Mesendoderm (in vitro differentiated cells): ENCODE measurements at regions not wholly inside any gene's neighbourhood (a gene's known extent, or its start where the extent isn't known, plus 50 kb on each side); places are given as distances from the start of the nearest gene placed in this dataset.

ENCODE experiments used
- DNase-seq: peaks from one replicate; pipeline ENCODE4 v3.0.0; 2013
- H2AK5ac ChIP-seq: 2 replicates; pipeline ENCODE4 v1.6.1; 2013; ENCODE audit warnings: low read length, inconsistent platforms
- H2BK120ac ChIP-seq: 2 replicates; pipeline ENCODE4 v1.6.1; 2013; ENCODE audit warnings: low read depth, mild to moderate bottlenecking, low read length, moderate library complexity, mixed read lengths
- H2BK15ac ChIP-seq: replicated peaks from 2 replicates; pipeline ENCODE4 v1.6.1; 2013; ENCODE audit warnings: low read depth, mild to moderate bottlenecking, moderate library complexity
- H2BK5ac ChIP-seq: 2 replicates; pipeline ENCODE4 v1.6.1; 2013; ENCODE audit warnings: low read length, inconsistent platforms
- H3K18ac ChIP-seq: 2 replicates; pipeline ENCODE4 v1.6.1; 2013; ENCODE audit warnings: mild to moderate bottlenecking, low read length, mixed read lengths
- H3K23ac ChIP-seq: one replicate; pipeline ENCODE4 v1.6.1; 2013; ENCODE audit warnings: low read length
- H3K27ac ChIP-seq: 2 replicates; pipeline ENCODE4 v1.5.1; 2013; ENCODE audit warnings: low read depth, mild to moderate bottlenecking, inconsistent platforms, low read length, moderate library complexity
- H3K27me3 ChIP-seq: 2 replicates; pipeline ENCODE4 v1.6.1; 2013; ENCODE audit warnings: low read length, control low read depth, mild to moderate bottlenecking, inconsistent platforms; ENCODE audit not compliant: insufficient read depth, poor library complexity
- H3K36me3 ChIP-seq: 2 replicates; pipeline ENCODE4 v1.6.1; 2013; ENCODE audit warnings: low read length, inconsistent platforms; ENCODE audit not compliant: control insufficient read depth, insufficient read depth
- H3K4ac ChIP-seq: one replicate; pipeline ENCODE4 v1.6.1; 2013; ENCODE audit warnings: low read depth, mild to moderate bottlenecking, low read length, moderate library complexity
- H3K4me1 ChIP-seq: 2 replicates; pipeline ENCODE4 v1.6.1; 2013; ENCODE audit warnings: low read depth, low read length, inconsistent platforms; ENCODE audit not compliant: control insufficient read depth
- H3K4me2 ChIP-seq: 2 replicates; pipeline ENCODE4 v1.6.1; 2013; ENCODE audit warnings: low read length
- H3K4me3 ChIP-seq: 2 replicates; pipeline ENCODE4 v1.5.1; 2013; ENCODE audit warnings: mild to moderate bottlenecking, low read length
- H3K56ac ChIP-seq: one replicate; pipeline ENCODE4 v1.6.1; 2013; ENCODE audit warnings: low read length
- H3K79me1 ChIP-seq: 2 replicates; pipeline ENCODE4 v1.6.1; 2013; ENCODE audit warnings: low read length, inconsistent platforms
- H3K79me2 ChIP-seq: 2 replicates; pipeline ENCODE4 v1.6.1; 2013; ENCODE audit warnings: mild to moderate bottlenecking, low read length; ENCODE audit not compliant: control insufficient read depth, insufficient read depth
- H3K9ac ChIP-seq: 2 replicates; pipeline ENCODE4 v1.6.1; 2013; ENCODE audit warnings: low read length, inconsistent platforms
- H4K5ac ChIP-seq: one replicate; pipeline ENCODE4 v1.6.1; 2013; ENCODE audit warnings: low read length
- H4K8ac ChIP-seq: one replicate; pipeline ENCODE4 v1.6.1; 2013; ENCODE audit warnings: low read depth, mild to moderate bottlenecking, control low read depth, low read length, moderate library complexity
- WGBS: extraction: QIAGEN DNeasy Blood & Tissue Kit; methylation state at CpG from one replicate; pipeline ENCODE4 v1.1.7; 2013; ENCODE audit warnings: low lambda C conversion rate, missing lambda C conversion rate; ENCODE audit not compliant: insufficient coverage; ENCODE audit errors: extremely low coverage; 5-methylcytosine and 5-hydroxymethylcytosine counted together

GRCh38 chr9:3032898-3033297, 189.0 kb upstream of the PUM3 start:
- no CpG with 5 or more reads among the region's 4 CpGs for WGBS
- H3K4me3 ChIP-seq, result no peak overlapping the region
- H3K27me3 ChIP-seq, result no peaks in the 10 kb centered on the region
- DNase-seq, result no peak
- no peaks in the 10 kb centered on the region for H3K36me3 ChIP-seq
- no peaks in the 10 kb centered on the region for H3K79me2 ChIP-seq
- H3K18ac ChIP-seq, result no peak overlapping the region
- no peaks in the 10 kb centered on the region for H3K79me1 ChIP-seq
- H3K27ac ChIP-seq, result no peak overlapping the region
- H2BK120ac ChIP-seq, result no peak overlapping the region
- no peak overlapping the region for H4K5ac ChIP-seq
- no peaks in the 10 kb centered on the region for H3K4me1 ChIP-seq
- H2AK5ac ChIP-seq, result no peak overlapping the region
- H2BK5ac ChIP-seq, result no peak overlapping the region
- no peak overlapping the region for H3K4ac ChIP-seq
- H4K8ac ChIP-seq, result no peak overlapping the region
- H3K9ac ChIP-seq, result no peak overlapping the region
- no peak overlapping the region for H3K56ac ChIP-seq
- no peak overlapping the region for H3K23ac ChIP-seq
- no peak overlapping the region for H3K4me2 ChIP-seq
- H2BK15ac ChIP-seq, result no peak overlapping the region

GRCh38 chr9:3028535-3028934, 184.6 kb upstream of the PUM3 start:
- Histone ChIP-seq H2BK15ac (no peak overlapping the region), H3K4me2 (no peak overlapping the region), H3K18ac (no peak overlapping the region), H2BK5ac (no peak overlapping the region), H3K4me1 (no peaks in the 10 kb centered on the region), H3K79me2 (no peaks in the 10 kb centered on the region), H4K5ac (no peak overlapping the region), H3K9ac (no peak overlapping the region), H3K4me3 (no peak overlapping the region), H3K56ac (no peak overlapping the region), H3K79me1 (no peaks in the 10 kb centered on the region), H3K4ac (no peak overlapping the region), H3K36me3 (no peaks in the 10 kb centered on the region), H3K23ac (no peak overlapping the region), H4K8ac (no peak overlapping the region), H3K27ac (no peak overlapping the region), H3K27me3 (no peaks in the 10 kb centered on the region), H2BK120ac (no peak overlapping the region), H2AK5ac (no peak overlapping the region)
- WGBS, result no CpG with 5 or more reads among the region's 4 CpGs
- no peak for DNase-seq

- Histone ChIP-seq H3K4ac (no peak overlapping the region), H4K8ac (no peak overlapping the region), H3K27me3 (no peaks in the 10 kb centered on the region), H2BK120ac (no peak overlapping the region), H3K9ac (no peak overlapping the region), H3K4me3 (no peak overlapping the region), H3K79me2 (no peaks in the 10 kb centered on the region), H3K23ac (no peak overlapping the region), H3K18ac (no peak overlapping the region), H3K56ac (no peak overlapping the region), H2BK15ac (no peak overlapping the region), H3K79me1 (no peaks in the 10 kb centered on the region), H2BK5ac (no peak overlapping the region), H4K5ac (no peak overlapping the region), H3K4me2 (no peak overlapping the region), H3K36me3 (no peaks in the 10 kb centered on the region), H2AK5ac (no peak overlapping the region), H3K4me1 (no peaks in the 10 kb centered on the region), H3K27ac (no peak overlapping the region)
- no peak for DNase-seq
- no CpG with 5 or more reads among the region's 3 CpGs for WGBS
Observed at GRCh38 chr9:3027210-3027609, 183.3 kb upstream of the PUM3 start.

- Histone ChIP-seq H2BK5ac (no peak overlapping the region), H4K5ac (no peak overlapping the region)
- no CpG with 5 or more reads among the region's 3 CpGs for whole genome bisulfite sequencing
Observed at GRCh38 chr9:3023449-3023848, 179.6 kb upstream of the PUM3 start.

GRCh38 chr9:3018691-3019230, 174.9 kb upstream of the PUM3 start:
- no peak overlapping the region for H2AK5ac ChIP-seq
- no peak overlapping the region for H2BK15ac ChIP-seq
- no peaks in the 10 kb centered on the region for H3K79me1 ChIP-seq
- H3K79me2 ChIP-seq, result no peaks in the 10 kb centered on the region
- DNase-seq, result no peak
- H3K27ac ChIP-seq, result no peak overlapping the region
- no peak overlapping the region for H3K4me3 ChIP-seq
- no peaks in the 10 kb centered on the region for H3K4me1 ChIP-seq
- H3K9ac ChIP-seq, result no peak overlapping the region
- no peak overlapping the region for H3K23ac ChIP-seq
- H4K5ac ChIP-seq, result no peak overlapping the region
- no peak overlapping the region for H3K18ac ChIP-seq
- no peak overlapping the region for H3K4ac ChIP-seq
- H3K56ac ChIP-seq, result no peak overlapping the region
- H2BK5ac ChIP-seq, result no peak overlapping the region
- H2BK120ac ChIP-seq, result no peak overlapping the region
- H3K36me3 ChIP-seq, result no peaks in the 10 kb centered on the region
- H4K8ac ChIP-seq, result no peak overlapping the region
- no CpG with 5 or more reads among the region's 5 CpGs for whole genome bisulfite sequencing
- H3K27me3 ChIP-seq, result no peaks in the 10 kb centered on the region
- H3K4me2 ChIP-seq, result no peak overlapping the region

More at GRCh38 chr9:3023449-3023848, 179.6 kb upstream of the PUM3 start:
- Histone ChIP-seq H3K4me1 (no peaks in the 10 kb centered on the region), H3K79me2 (no peaks in the 10 kb centered on the region), H3K23ac (no peak overlapping the region), H3K27me3 (no peaks in the 10 kb centered on the region), H3K4ac (no peak overlapping the region), H3K56ac (no peak overlapping the region), H3K79me1 (no peaks in the 10 kb centered on the region), H2AK5ac (no peak overlapping the region), H3K9ac (no peak overlapping the region), H2BK15ac (no peak overlapping the region), H4K8ac (no peak overlapping the region), H3K4me3 (no peak overlapping the region), H2BK120ac (no peak overlapping the region), H3K4me2 (no peak overlapping the region), H3K27ac (no peak overlapping the region), H3K36me3 (no peaks in the 10 kb centered on the region), H3K18ac (no peak overlapping the region)
- no peak for DNase-seq

- Histone ChIP-seq H2BK5ac (no peak overlapping the region), H4K5ac (no peak overlapping the region), H3K18ac (no peak overlapping the region), H3K4me2 (no peak overlapping the region), H3K4me3 (no peak overlapping the region), H3K4me1 (no peaks in the 10 kb centered on the region), H2BK120ac (no peak overlapping the region), H3K79me2 (no peaks in the 10 kb centered on the region), H3K23ac (no peak overlapping the region), H3K27me3 (no peaks in the 10 kb centered on the region), H4K8ac (no peak overlapping the region), H3K56ac (no peak overlapping the region), H3K79me1 (no peaks in the 10 kb centered on the region), H3K36me3 (no peaks in the 10 kb centered on the region), H2BK15ac (no peak overlapping the region), H3K27ac (no peak overlapping the region), H3K4ac (no peak overlapping the region), H2AK5ac (no peak overlapping the region), H3K9ac (no peak overlapping the region)
- no CpG with 5 or more reads among the region's 2 CpGs for WGBS
- no peak for DNase-seq
Observed at GRCh38 chr9:3018071-3018470, 174.2 kb upstream of the PUM3 start.
